ENCODE measurements at regions not wholly inside any gene's neighbourhood (a gene's known extent, or its start where the extent isn't known, plus 50 kb on each side); places are given as distances from the start of the nearest gene placed in this dataset.
A peak's percentile ranks its signal among the peaks of the same experiment; 100 is the strongest.

DNA sequence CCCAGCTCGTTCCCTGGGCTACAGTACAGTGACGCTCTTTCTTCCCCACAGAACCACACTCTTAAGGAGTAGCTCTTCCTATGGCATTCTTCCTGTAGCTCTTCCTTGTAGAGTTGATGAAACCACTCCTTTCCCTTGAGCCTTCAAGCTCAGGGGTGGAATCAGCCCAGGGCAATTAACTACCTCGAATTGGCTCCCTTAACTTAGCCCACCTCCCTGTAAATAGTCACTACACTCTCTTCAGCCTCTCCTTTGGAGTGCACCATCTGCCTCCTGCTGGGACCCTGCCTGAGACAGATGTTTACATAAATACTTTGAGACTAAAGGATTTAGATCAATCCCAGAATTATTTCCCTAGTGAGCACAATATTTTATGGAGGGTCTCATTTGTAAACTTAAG is 537.8 kb upstream of the AUTS2 start:
- CTCF ChIA-PET = interaction anchor here (0.6 kb wide), 1 partner anchor 15 kb away, joined by 3 read pairs; no protein-coding TSS in a partner anchor

DNA sequence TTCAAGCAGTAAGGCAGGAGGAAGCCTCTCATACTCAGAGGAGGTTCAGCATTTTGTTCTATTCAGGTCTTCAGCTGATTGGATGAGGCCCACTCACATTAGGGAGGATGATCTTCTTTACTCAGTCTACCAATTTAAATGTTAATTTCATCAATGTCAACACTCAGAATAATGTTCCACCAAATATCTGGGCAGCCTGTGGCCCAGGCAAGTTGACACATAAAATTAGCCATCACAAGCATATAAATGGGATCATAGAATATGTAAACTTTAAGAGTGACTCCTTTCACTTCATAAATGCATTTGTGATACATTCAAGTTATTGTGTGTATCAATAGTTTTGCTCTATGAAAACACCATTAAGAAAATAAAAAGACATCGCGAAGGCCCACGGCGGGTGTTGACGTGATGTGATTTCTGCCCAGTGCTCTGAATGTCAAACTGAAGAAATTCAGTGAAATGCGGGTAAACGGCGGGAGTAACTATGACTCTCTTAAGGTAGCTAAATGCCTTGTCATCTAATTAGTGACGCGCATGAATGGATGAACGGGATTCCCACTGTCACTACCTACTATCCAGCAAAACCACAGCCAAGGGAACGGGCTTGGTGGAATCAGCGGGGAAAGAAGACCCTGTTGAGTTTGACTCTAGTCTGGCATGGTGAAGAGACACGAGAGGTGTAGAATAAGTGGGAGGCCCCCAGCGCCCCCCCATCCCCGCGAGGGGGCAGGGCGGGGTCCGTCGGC is 536.1 kb upstream of the AUTS2 start:
- Histone ChIP-seq H3K27me3 (replicated peaks; ENCODE audit: insufficient read depth, low read depth, low read length, poor library complexity) (no peaks in the 10 kb centered on the region), H3K27ac (ENCODE audit: low read depth, low read length, poor library complexity, severe bottlenecking) (no peak overlapping the region), H3K9me3 (ENCODE audit: low read depth, low read length, poor library complexity, severe bottlenecking) (no peaks in the 10 kb centered on the region), H3K36me3 (ENCODE audit: insufficient read depth, low read length, poor library complexity, severe bottlenecking) (no peaks in the 10 kb centered on the region), H3K4me1 (ENCODE audit: insufficient read depth, low read length, poor library complexity, severe bottlenecking) (no peaks in the 10 kb centered on the region), H3K4me3 (ENCODE audit: low read depth, low read length, poor library complexity, severe bottlenecking) (no peak overlapping the region)
- ChIA-PET POLR2A (ENCODE audit: low non-redundant PET) (no interaction called here), CTCF (no interaction called here)
- intact Hi-C loops (cut with micrococcal nuclease; ENCODE audit: unreplicated experiment) = no loop called here
- DNase-seq (ENCODE audit: low spot score) = peak; percentile 14
- TF ChIP-seq, protein P1, sequence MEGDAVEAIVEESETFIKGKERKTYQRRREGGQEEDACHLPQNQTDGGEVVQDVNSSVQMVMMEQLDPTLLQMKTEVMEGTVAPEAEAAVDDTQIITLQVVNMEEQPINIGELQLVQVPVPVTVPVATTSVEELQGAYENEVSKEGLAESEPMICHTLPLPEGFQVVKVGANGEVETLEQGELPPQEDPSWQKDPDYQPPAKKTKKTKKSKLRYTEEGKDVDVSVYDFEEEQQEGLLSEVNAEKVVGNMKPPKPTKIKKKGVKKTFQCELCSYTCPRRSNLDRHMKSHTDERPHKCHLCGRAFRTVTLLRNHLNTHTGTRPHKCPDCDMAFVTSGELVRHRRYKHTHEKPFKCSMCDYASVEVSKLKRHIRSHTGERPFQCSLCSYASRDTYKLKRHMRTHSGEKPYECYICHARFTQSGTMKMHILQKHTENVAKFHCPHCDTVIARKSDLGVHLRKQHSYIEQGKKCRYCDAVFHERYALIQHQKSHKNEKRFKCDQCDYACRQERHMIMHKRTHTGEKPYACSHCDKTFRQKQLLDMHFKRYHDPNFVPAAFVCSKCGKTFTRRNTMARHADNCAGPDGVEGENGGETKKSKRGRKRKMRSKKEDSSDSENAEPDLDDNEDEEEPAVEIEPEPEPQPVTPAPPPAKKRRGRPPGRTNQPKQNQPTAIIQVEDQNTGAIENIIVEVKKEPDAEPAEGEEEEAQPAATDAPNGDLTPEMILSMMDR (conservative IDR thresholded peaks at IDR 0.05; ENCODE audit: low read depth, low read length) = no peak
- no peak for TF ChIP-seq EZH2 (IDR thresholded peaks at IDR 0.05; ENCODE audit: borderline replicate concordance, low read depth, low read length, poor library complexity, severe bottlenecking)
- BruUV-seq (replicated peaks) = no TSS peak

More for the DNA sequence above, 537.8 kb upstream of the AUTS2 start:
- Histone ChIP-seq H3K4me1 (ENCODE audit: insufficient read depth, low read length, poor library complexity, severe bottlenecking) (no peaks in the 10 kb centered on the region), H3K27me3 (replicated peaks; ENCODE audit: insufficient read depth, low read depth, low read length, poor library complexity) (no peaks in the 10 kb centered on the region), H3K27ac (ENCODE audit: low read depth, low read length, poor library complexity, severe bottlenecking) (no peak overlapping the region), H3K36me3 (ENCODE audit: insufficient read depth, low read length, poor library complexity, severe bottlenecking) (no peaks in the 10 kb centered on the region), H3K9me3 (ENCODE audit: low read depth, low read length, poor library complexity, severe bottlenecking) (no peaks in the 10 kb centered on the region), H3K4me3 (ENCODE audit: low read depth, low read length, poor library complexity, severe bottlenecking) (no peak overlapping the region)
- BruUV-seq (replicated peaks) = no TSS peak
- POLR2A ChIA-PET (ENCODE audit: low non-redundant PET) = no interaction called here
- no peak for DNase-seq (ENCODE audit: low spot score)
- TF ChIP-seq, protein P1 (conservative IDR thresholded peaks at IDR 0.05; ENCODE audit: low read depth, low read length) = no peak
- TF ChIP-seq EZH2 (IDR thresholded peaks at IDR 0.05; ENCODE audit: borderline replicate concordance, low read depth, low read length, poor library complexity, severe bottlenecking) = no peak
- intact Hi-C loops (cut with micrococcal nuclease; ENCODE audit: unreplicated experiment) = no loop called here

DNA sequence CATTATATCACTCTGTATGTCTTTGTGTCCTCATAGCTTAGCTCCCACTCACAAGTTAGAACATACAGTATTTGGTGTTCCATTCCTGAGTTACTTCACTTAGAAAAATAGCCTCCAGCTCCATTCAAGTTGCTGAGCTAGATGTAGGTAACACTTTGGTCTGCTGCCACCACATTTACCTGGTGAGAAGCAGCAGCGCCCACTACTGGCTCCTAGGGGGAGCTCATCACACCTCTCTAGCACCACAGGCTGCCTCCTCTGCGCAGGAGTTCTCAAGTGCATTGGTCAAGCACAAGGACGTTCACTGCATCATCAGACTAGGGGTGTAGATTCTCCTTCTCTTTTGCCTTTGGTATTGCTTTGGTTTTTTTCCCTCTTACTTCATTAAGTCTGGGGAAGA is 530.9 kb upstream of the AUTS2 start:
- Histone ChIP-seq H3K27ac (ENCODE audit: low read depth, low read length, poor library complexity, severe bottlenecking) (no peak overlapping the region), H3K4me1 (ENCODE audit: insufficient read depth, low read length, poor library complexity, severe bottlenecking) (no peaks in the 10 kb centered on the region), H3K36me3 (ENCODE audit: insufficient read depth, low read length, poor library complexity, severe bottlenecking) (no peaks in the 10 kb centered on the region), H3K27me3 (replicated peaks; ENCODE audit: insufficient read depth, low read depth, low read length, poor library complexity) (no peaks in the 10 kb centered on the region), H3K4me3 (ENCODE audit: low read depth, low read length, poor library complexity, severe bottlenecking) (no peak overlapping the region), H3K9me3 (ENCODE audit: low read depth, low read length, poor library complexity, severe bottlenecking) (no peaks in the 10 kb centered on the region)
- CTCF ChIA-PET = no interaction called here
- POLR2A ChIA-PET (ENCODE audit: low non-redundant PET) = no interaction called here
- DNase-seq (ENCODE audit: low spot score) = peak; percentile 20
- no TSS peak for BruUV-seq (replicated peaks)
- TF ChIP-seq EZH2 (IDR thresholded peaks at IDR 0.05; ENCODE audit: borderline replicate concordance, low read depth, low read length, poor library complexity, severe bottlenecking) = no peak
- TF ChIP-seq, protein P1 (conservative IDR thresholded peaks at IDR 0.05; ENCODE audit: low read depth, low read length) = peak; percentile 53
- intact Hi-C loops (cut with micrococcal nuclease; ENCODE audit: unreplicated experiment) = no loop called here

All from A673 (cell line).